Skeletal muscle tissue (tissue), 3 donors: ENCODE measurements at regions not wholly inside any gene's neighbourhood (a gene's known extent, or its start where the extent isn't known, plus 50 kb on each side); places are given as distances from the start of the nearest gene placed in this dataset.

Experiments
- H3K27ac ChIP-seq: one replicate; pipeline ENCODE4 v1.7.0; 2013; ENCODE audit warnings: mild to moderate bottlenecking, low read depth, low read length, inconsistent platforms
- H3K27me3 ChIP-seq, 3 donors: one replicate each; pipeline ENCODE4 v1.7.0; 2013; ENCODE audit warnings: low read length in 3 of 3; ENCODE audit not compliant: control insufficient read depth in 3 of 3, insufficient read depth in 3 of 3
- H3K36me3 ChIP-seq, 3 donors: one replicate each; pipeline ENCODE4 v1.7.0; 2013; ENCODE audit warnings: low read length in 3 of 3; ENCODE audit not compliant: control insufficient read depth in 3 of 3, insufficient read depth in 3 of 3
- H3K4me1 ChIP-seq, 3 donors: one replicate each; pipeline ENCODE4 v1.7.0; 2013; ENCODE audit warnings: low read length in 3 of 3, mild to moderate bottlenecking in 3 of 3; ENCODE audit not compliant: control insufficient read depth in 3 of 3, insufficient read depth in 3 of 3
- H3K4me3 ChIP-seq, 3 donors: one replicate each; pipeline ENCODE4 v1.7.0; 2013; ENCODE audit warnings: low read length in 3 of 3
- H3K9ac ChIP-seq, 3 donors: one replicate each; pipeline ENCODE4 v1.7.0; 2013; ENCODE audit warnings: low read length in 3 of 3, mild to moderate bottlenecking in 3 of 3, moderate library complexity in 2 of 3, low read depth in 1 of 3
- H3K9me3 ChIP-seq, 3 donors: one replicate each; pipeline ENCODE4 v1.7.0; 2013; ENCODE audit warnings: low read length in 3 of 3; ENCODE audit not compliant: control insufficient read depth in 3 of 3
- donor health status: Osteomylitis.

- no peak overlapping the region for H3K4me3 ChIP-seq
- H3K36me3 ChIP-seq, result no peaks in the 10 kb centered on the region
- no peaks in the 10 kb centered on the region for H3K4me1 ChIP-seq
- no peak overlapping the region for H3K27ac ChIP-seq
- no peaks in the 10 kb centered on the region for H3K9me3 ChIP-seq
- H3K9ac ChIP-seq, result no peak overlapping the region
- H3K27me3 ChIP-seq, result no peaks in the 10 kb centered on the region
Observed at GRCh38 chr10:89875557-89875956, 174.2 kb downstream of the KIF20B start.

DNA sequence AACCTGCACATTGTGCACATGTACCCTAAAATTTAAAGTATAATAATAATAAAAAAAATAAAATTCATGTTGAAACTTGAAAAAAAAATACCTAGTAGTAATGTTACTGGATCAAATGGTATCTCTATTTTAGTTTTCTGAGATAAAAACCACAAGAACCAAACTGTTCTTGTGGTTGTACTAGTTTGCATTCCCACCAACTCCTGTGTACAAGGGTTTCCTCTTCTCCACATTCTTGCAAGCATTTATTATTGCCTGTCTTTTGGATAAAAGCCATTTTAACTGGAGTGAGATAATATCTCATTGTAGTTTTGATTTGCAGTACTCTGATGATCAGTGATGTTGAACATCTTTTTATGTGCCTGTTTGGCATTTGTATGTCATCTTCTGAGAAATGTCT lies 177.7 kb downstream of the KIF20B start:
- Histone ChIP-seq H3K4me1 (no peaks in the 10 kb centered on the region), H3K9ac (no peak overlapping the region), H3K4me3 (no peak overlapping the region), H3K27me3 (no peaks in the 10 kb centered on the region), H3K27ac (no peak overlapping the region), H3K36me3 (no peaks in the 10 kb centered on the region), H3K9me3 (no peaks in the 10 kb centered on the region)

DNA sequence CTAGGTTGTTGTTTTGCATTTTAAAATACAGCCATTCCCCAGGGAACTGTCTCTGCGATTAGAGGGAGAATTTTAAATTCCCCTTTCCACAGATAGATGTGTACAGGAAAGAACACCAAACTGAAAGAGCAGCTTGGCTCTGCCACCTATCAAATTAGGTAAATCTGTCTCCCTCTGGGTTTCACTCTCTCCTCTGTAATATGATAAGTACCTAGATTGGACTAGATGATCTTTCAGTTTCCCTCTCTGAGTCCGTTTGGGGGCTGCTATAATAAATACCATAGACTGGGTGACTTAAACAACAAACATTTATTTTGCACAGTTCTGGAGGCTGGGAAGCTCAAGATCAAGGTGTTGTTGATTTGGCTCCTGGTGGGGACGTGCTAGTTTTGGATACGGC lies 186.0 kb downstream of the KIF20B start:
- H3K4me1 ChIP-seq, result no peaks in the 10 kb centered on the region
- H3K27me3 ChIP-seq, result no peaks in the 10 kb centered on the region
- no peak overlapping the region for H3K4me3 ChIP-seq
- H3K9ac ChIP-seq, result no peak overlapping the region
- no peaks in the 10 kb centered on the region for H3K36me3 ChIP-seq
- no peaks in the 10 kb centered on the region for H3K9me3 ChIP-seq
- H3K27ac ChIP-seq, result no peak overlapping the region

DNA sequence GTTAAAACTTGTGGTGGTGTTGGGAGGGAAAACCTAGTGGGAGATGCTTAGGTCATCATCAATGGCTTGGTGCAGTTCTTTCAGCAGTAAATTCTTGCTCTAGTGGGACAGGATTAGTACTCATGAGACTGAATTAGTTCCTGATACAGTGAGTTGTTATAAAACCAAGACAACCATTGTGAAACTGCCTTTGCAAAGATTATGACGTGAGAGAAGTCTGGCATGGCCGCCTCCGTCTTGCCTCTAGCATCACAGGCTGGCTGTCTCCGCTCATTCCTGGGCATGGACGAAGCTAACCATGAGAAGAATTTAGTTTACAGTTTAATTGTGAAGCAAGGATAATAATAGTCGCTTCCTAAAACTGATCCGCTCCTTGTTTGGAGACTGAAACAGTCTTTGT lies 186.4 kb downstream of the KIF20B start:
- Histone ChIP-seq H3K4me3 (no peak overlapping the region), H3K27me3 (no peaks in the 10 kb centered on the region), H3K9ac (no peak overlapping the region), H3K9me3 (no peaks in the 10 kb centered on the region), H3K27ac (no peak overlapping the region), H3K36me3 (no peaks in the 10 kb centered on the region), H3K4me1 (no peaks in the 10 kb centered on the region)

DNA sequence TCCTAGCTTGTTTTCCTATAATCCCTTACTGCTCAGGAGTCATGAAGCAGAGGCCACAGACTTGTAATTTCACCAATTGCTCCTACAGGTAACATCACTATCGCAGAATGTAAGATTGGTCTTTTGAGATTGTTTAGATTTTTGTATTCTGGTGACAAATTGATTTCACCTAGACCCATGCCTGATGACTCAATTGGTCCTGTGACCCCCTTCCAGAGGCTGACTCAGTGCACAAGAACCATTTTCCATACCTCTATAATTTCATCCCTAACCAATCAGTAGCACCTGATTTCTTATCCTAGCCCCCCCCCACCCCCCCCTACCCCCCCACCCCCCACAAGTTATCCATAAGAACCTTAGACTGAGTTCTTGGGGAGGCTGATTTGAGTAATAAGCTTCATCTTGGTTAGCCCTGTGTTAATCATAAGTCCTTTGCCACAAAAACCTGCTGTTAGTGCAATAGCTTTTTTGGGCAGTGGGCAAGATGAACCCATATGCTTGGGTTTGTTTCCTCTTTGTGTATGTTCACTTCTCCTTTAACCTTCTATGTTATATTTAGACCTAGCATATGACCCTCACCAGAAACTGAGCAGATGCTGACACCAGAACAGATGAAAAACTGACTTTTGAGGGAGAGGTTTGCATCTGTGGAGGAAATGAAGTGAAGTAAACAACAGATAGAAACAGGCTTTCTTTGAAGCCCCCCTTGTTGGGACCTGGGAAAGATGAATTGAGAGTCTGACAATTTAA lies 187.1 kb downstream of the KIF20B start:
- H3K4me3 ChIP-seq, result no peak overlapping the region
- H3K9ac ChIP-seq, result no peak overlapping the region
- H3K27ac ChIP-seq, result peak overlapping the region; percentile 63
- no peaks in the 10 kb centered on the region for H3K4me1 ChIP-seq
- no peaks in the 10 kb centered on the region for H3K9me3 ChIP-seq
- H3K27me3 ChIP-seq, result no peaks in the 10 kb centered on the region
- H3K36me3 ChIP-seq, result no peaks in the 10 kb centered on the region

GRCh38 chr10:89889606-89890005 lies 188.2 kb downstream of the KIF20B start:
- H3K27me3 ChIP-seq, result no peaks in the 10 kb centered on the region
- no peaks in the 10 kb centered on the region for H3K36me3 ChIP-seq
- no peaks in the 10 kb centered on the region for H3K9me3 ChIP-seq
- H3K4me3 ChIP-seq, result no peak overlapping the region
- H3K9ac ChIP-seq, result no peak overlapping the region
- no peaks in the 10 kb centered on the region for H3K4me1 ChIP-seq
- peak overlapping the region; percentile 63 for H3K27ac ChIP-seq

DNA sequence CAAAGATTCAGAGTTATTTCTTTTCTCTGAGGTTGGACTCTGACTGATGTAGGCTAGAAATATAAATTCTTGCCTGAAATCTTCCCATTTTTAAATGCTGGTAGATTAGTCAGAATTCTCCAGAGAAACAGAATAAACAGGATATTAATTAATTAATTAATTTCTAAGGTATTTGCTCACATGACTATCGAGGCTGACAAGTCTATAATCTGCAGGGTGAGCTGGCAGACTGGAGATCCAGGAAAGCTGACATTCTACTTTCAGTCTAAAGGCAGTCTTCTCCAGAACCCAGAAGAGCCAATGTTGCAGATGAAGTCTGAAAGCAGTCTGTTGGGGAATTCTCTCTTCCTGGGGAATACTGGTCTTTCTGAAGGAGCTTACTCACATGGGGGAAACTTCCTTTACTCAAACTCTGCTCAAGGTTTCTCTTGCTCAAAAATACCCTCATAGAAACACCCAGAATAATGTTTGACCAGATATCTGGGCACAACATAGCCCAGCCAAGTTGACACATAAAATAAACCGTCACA lies 189.7 kb downstream of the KIF20B start:
- H3K27ac ChIP-seq, result no peak overlapping the region
- H3K36me3 ChIP-seq, result no peaks in the 10 kb centered on the region
- no peaks in the 10 kb centered on the region for H3K9me3 ChIP-seq
- no peaks in the 10 kb centered on the region for H3K27me3 ChIP-seq
- no peak overlapping the region for H3K4me3 ChIP-seq
- no peaks in the 10 kb centered on the region for H3K4me1 ChIP-seq
- no peak overlapping the region for H3K9ac ChIP-seq

- Histone ChIP-seq H3K4me1 (no peaks in the 10 kb centered on the region), H3K9ac (no peak overlapping the region), H3K27me3 (no peaks in the 10 kb centered on the region), H3K4me3 (no peak overlapping the region), H3K36me3 (no peaks in the 10 kb centered on the region), H3K27ac (no peak overlapping the region), H3K9me3 (peaks cover 0 to 2% (median 0%) of the 10 kb centered on the region in 3 donors)
Observed at GRCh38 chr10:89894051-89894450, 192.7 kb downstream of the KIF20B start.

GRCh38 chr10:89900554-89900953 lies 199.2 kb downstream of the KIF20B start:
- no peaks in the 10 kb centered on the region for H3K4me1 ChIP-seq
- H3K27ac ChIP-seq, result no peak overlapping the region
- no peak overlapping the region for H3K4me3 ChIP-seq
- no peaks in the 10 kb centered on the region for H3K36me3 ChIP-seq
- H3K27me3 ChIP-seq, result no peaks in the 10 kb centered on the region
- H3K9ac ChIP-seq, result no peak overlapping the region
- H3K9me3 ChIP-seq, result peaks cover 0 to 2% (median 0%) of the 10 kb centered on the region in 3 donors

GRCh38 chr10:89901895-89902294 lies 200.5 kb downstream of the KIF20B start:
- Histone ChIP-seq H3K9me3 (peaks cover 0 to 2% (median 0%) of the 10 kb centered on the region in 3 donors), H3K27ac (no peak overlapping the region), H3K4me1 (no peaks in the 10 kb centered on the region), H3K9ac (no peak overlapping the region), H3K36me3 (no peaks in the 10 kb centered on the region), H3K4me3 (no peak overlapping the region), H3K27me3 (no peaks in the 10 kb centered on the region)
